Neutrophil (primary cell): ENCODE measurements at regions not wholly inside any gene's neighbourhood (a gene's known extent, or its start where the extent isn't known, plus 50 kb on each side); places are given as distances from the start of the nearest gene placed in this dataset.

Experiments
- H3K27ac ChIP-seq: fragments of 200-600 bp; sonication (generic); 2 replicates; pipeline ENCODE4 v1.5.1; 2016; ENCODE audit warnings: mild to moderate bottlenecking, moderate library complexity
- H3K27me3 ChIP-seq: fragments of 200-600 bp; sonication (generic); 2 replicates; pipeline ENCODE4 v1.6.0; 2016; ENCODE audit warnings: mild to moderate bottlenecking
- H3K36me3 ChIP-seq: fragments of 200-600 bp; sonication (generic); 2 replicates; pipeline ENCODE4 v1.5.1; 2017
- H3K4me1 ChIP-seq, 2 experiments: fragments of 200-600 bp in 1 of 2; sonication (generic) in 1 of 2; 1 replicate in 1 of 2; 2 replicates in 1 of 2; pipeline versions ENCODE4 v1.5.1 to v1.6.1; 2013 to 2016; ENCODE audit warnings: low read depth in 1 of 2, low read length in 1 of 2, mild to moderate bottlenecking in 1 of 2, moderate library complexity in 1 of 2; ENCODE audit not compliant: control insufficient read depth in 1 of 2, insufficient read depth in 1 of 2
- H3K4me3 ChIP-seq, 2 experiments: fragments of 200-600 bp in 1 of 2; sonication (generic) in 1 of 2; 1 replicate in 1 of 2; 2 replicates in 1 of 2; pipeline ENCODE4 v1.5.1; 2013 to 2016; ENCODE audit warnings: low read depth in 1 of 2, low read length in 1 of 2, mild to moderate bottlenecking in 1 of 2, moderate library complexity in 1 of 2
- H3K9me3 ChIP-seq: fragments of 200-600 bp; sonication (generic); 2 replicates; pipeline ENCODE4 v1.5.1; 2016
- CTCF ChIP-seq: fragments of 200-600 bp; sonication (generic); IDR thresholded peaks from 2 replicates; pipeline ENCODE4 v1.5.1; 2016; ENCODE audit warnings: antibody characterized with exemption

- no peak overlapping the region for H3K27ac ChIP-seq
- H3K9me3 ChIP-seq, result no peaks in the 10 kb centered on the region
- H3K36me3 ChIP-seq, result no peaks in the 10 kb centered on the region
- H3K4me3 ChIP-seq, result no peak overlapping the region
- no peaks in the 10 kb centered on the region for H3K27me3 ChIP-seq
- H3K4me1 ChIP-seq, result no peaks in the 10 kb centered on the region
- no peak for TF ChIP-seq CTCF
Measured at GRCh38 chr2:122627388-122627787, 871.9 kb downstream of the TSN start.

GRCh38 chr2:122634256-122634655 lies 878.8 kb downstream of the TSN start:
- TF ChIP-seq CTCF, result no peak
- Histone ChIP-seq H3K36me3 (no peaks in the 10 kb centered on the region), H3K4me3 (no peak overlapping the region), H3K27me3 (no peaks in the 10 kb centered on the region), H3K4me1 (no peaks in the 10 kb centered on the region), H3K9me3 (no peaks in the 10 kb centered on the region), H3K27ac (no peak overlapping the region)

GRCh38 chr2:122634920-122635319 lies 879.5 kb downstream of the TSN start:
- H3K27me3 ChIP-seq, result no peaks in the 10 kb centered on the region
- H3K36me3 ChIP-seq, result no peaks in the 10 kb centered on the region
- no peak overlapping the region for H3K4me3 ChIP-seq
- no peak for TF ChIP-seq CTCF
- H3K4me1 ChIP-seq, result no peaks in the 10 kb centered on the region
- H3K9me3 ChIP-seq, result no peaks in the 10 kb centered on the region
- no peak overlapping the region for H3K27ac ChIP-seq

GRCh38 chr2:122635686-122636085 lies 880.2 kb downstream of the TSN start:
- Histone ChIP-seq H3K36me3 (no peaks in the 10 kb centered on the region), H3K4me3 (no peak overlapping the region), H3K9me3 (no peaks in the 10 kb centered on the region), H3K27ac (no peak overlapping the region), H3K4me1 (no peaks in the 10 kb centered on the region), H3K27me3 (no peaks in the 10 kb centered on the region)
- no peak for TF ChIP-seq CTCF

- Histone ChIP-seq H3K36me3 (no peaks in the 10 kb centered on the region), H3K27ac (no peak overlapping the region), H3K4me3 (no peak overlapping the region), H3K9me3 (no peaks in the 10 kb centered on the region), H3K27me3 (no peaks in the 10 kb centered on the region), H3K4me1 (no peaks in the 10 kb centered on the region)
- no peak for TF ChIP-seq CTCF
Measured at GRCh38 chr2:122636097-122636496, 880.6 kb downstream of the TSN start.

- H3K4me1 ChIP-seq, result no peaks in the 10 kb centered on the region
- no peaks in the 10 kb centered on the region for H3K9me3 ChIP-seq
- H3K36me3 ChIP-seq, result no peaks in the 10 kb centered on the region
- no peak for TF ChIP-seq CTCF
- no peak overlapping the region for H3K27ac ChIP-seq
- no peaks in the 10 kb centered on the region for H3K27me3 ChIP-seq
- no peak overlapping the region for H3K4me3 ChIP-seq
Measured at GRCh38 chr2:122639176-122639575, 883.7 kb downstream of the TSN start.
